HG02885 (cell line): ENCODE measurements at regions not wholly inside any gene's neighbourhood (a gene's known extent, or its start where the extent isn't known, plus 50 kb on each side); places are given as distances from the start of the nearest gene placed in this dataset.
A peak's percentile ranks its signal among the peaks of the same experiment; 100 is the strongest.

ENCODE experiments used
- ATAC-seq: cut with Tn5 transposase; IDR thresholded peaks from one replicate; pipeline ENCODE4 v1.9.1; 2021; ENCODE audit warnings: mild to moderate bottlenecking; ENCODE audit not compliant: unreplicated experiment, poor library complexity

DNA sequence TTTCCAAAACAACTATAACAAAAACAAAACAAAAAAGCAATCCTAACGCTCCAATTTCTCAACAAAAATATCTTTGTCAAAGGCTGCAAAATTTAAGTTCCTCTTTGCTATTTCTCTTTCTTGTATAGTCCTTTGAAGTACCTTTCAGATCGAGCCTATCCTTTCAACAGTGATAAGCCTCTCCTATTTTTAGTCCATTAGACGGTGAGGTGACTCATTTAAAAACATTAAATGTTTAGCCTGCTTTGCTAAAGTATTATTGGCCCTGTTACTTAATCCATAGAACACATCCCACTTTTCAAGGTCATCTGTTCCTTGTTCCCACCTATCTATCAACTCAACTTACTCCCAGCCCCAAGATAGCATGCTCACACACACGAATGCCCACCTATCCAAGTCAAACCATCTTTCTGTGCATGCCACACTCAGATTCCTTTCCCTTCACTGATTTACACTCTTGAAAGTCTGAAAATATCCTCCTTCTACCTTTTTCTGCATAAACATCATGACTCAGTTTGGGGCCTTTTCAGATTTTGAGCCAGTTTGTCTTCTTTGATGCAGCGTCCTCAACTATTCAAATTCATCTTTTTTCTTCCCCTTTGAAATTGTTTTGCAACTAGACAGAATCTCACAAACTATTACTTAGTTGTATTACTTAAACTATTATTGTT, 224.9 kb upstream of the TMEM229A start:
- ATAC-seq, result peak; percentile 86

DNA sequence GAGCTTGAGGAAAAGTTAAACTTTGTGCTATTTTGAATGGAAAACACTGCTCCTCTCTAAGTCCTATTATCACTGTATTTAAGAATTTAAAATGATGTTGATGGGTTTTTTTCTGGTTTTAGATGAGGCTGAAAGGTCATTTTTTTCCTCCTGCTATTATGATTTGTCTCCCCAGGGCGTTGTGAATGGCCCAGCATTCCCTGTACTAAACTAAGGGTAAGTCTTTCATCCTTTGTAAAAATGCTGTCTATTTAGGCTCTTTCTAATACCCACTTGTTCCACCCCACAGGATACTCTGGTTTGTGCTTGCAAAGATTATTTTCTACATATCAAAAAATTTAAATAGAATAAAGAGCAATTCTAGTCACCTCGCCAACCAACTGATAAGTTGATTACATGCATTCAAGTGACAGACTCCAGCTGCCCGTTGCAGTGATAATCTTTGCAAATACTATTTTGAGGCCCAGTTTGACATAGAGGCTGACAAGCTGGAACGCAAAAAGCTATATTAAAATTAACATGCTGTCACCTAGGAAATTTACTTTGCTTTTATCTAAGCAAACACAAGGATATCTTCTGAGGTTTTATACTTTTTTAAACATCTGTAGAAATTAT, 222.3 kb upstream of the TMEM229A start:
- no peak for ATAC-seq

DNA sequence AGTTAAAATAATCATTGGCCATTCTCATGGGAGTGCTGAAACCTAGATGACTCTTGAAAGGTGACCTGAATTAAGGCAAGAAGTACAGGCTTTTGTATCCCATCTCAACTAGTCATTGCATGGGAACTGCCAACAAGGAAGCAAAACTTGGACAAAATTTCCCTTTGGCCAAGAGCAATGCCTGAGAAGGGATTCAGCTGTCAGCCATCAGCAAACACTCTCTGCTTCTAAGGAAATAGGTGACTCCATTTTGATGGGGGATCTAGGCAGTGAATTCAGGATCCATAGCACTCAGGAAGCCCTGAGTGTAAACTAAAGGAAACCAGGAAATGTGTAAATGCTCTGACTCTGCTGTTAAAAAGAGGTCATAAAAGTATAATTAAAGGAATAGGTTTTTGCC, 221.5 kb upstream of the TMEM229A start:
- no peak for ATAC-seq

DNA sequence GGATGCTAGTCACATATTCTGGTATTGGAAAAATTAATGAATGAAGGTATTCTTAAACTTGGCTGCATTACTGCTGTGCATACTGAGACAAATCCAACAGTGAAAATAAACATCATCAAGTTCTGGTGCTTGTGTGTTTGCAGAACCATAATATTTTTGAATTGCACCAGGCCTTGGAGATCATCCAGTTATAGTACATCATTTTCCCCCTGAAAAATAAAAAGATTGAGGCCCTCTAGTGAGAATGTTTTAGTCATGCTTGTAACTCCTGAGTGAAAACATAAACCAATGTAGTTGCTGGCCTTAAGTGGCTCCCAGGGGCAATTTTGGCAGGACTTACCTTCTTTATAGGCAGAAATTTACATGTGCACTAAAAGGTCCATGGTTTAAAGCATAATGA, 218.8 kb upstream of the TMEM229A start:
- no peak for ATAC-seq

DNA sequence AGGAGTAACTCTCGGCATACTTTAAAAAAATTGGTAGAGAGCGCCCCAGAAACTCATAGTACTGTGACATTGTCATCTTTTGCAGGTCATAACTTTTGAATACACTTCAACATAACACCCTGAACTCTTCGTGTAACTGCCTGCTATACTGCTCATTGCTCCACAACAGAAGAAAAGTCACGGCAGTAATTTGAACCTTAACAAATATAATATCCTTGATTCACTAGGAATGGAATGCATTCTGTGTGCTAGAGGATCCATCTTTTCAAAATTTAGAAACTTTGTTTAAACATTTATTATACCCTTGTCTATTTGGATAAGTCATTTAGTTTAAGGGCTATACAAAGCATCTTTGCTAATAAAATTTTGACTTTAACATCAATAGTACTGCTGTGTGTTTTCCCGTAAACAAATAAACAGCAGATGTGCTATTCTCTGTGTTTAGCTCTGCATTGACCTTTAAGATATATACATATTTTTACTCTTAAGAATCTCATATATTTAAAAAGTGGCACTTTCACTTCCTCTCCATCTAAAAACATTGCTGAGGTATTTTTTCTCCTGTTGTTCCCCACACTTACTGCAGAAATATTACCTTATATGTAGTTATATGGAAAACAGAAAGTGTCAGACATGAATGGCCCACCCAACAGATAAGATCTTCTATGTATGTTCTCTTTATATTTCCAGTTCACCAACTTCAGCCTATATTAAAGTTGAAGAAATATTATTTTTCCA, 217.6 kb upstream of the TMEM229A start:
- ATAC-seq, result peak; percentile 58

DNA sequence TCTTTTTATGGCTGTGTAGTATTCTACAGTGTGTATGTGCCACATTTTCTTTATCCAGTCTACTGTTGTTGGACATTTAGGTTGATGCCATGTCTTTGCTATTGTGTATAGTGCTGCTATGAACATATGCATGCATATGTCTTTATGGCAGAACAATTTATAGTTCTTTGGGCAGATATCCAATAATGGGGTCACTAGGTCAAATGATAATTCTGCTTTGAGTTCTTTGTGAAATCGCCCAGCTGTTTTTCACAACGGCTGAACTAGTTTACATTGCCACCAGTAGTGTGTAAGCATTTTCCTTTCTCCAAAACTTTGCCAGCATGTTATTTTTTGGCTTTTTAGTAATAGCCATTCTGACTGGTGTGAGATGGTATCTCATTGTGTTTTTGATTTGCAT, 214.8 kb upstream of the TMEM229A start:
- no peak for ATAC-seq

DNA sequence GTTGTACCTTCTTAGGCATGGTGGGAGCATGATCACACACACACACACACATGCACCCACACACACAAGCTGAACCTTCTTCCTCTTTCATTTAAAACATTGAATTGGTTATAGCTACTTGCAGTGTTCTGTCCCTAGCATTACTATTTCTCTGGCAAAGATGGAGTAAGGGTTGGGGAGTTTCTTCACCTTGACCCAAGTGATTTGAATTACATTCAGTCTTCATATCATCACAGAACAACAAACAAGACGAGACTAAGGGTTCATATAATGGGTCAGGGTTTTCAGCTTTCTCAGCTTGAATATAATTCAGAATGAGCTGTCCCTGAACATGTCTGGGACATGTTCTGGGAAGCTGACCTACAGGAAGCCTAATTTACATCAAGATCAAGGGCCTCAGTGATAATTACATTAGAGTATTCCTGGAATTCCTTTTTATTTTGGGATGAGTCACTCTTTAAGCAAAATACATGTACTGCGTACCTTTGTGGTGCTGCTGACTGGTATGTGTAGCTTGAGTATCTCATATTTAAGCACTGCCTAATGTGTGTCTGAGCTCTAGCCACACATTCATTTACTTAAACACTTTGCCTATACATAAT, 213.5 kb upstream of the TMEM229A start:
- peak; percentile 23 for ATAC-seq

DNA sequence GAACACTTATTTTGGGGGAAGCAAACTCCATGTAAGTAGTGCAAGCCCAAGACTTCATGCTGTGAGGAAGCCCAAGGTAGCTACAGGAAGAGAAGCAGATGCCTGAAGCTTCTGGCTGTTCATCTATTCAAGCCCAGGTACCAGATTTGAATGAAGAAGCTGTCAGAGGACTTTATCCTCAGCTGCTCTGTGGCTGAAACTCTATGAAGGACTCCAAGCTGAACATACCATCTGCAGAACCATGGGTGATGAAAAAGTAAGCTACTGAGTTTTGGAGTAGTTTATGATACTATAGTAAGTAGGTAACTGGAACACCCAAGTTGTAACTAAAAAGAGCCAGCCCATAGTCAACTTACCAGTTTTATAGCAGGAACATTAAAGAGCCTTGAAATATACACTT, 211.6 kb upstream of the TMEM229A start:
- peak; percentile 30 for ATAC-seq

DNA sequence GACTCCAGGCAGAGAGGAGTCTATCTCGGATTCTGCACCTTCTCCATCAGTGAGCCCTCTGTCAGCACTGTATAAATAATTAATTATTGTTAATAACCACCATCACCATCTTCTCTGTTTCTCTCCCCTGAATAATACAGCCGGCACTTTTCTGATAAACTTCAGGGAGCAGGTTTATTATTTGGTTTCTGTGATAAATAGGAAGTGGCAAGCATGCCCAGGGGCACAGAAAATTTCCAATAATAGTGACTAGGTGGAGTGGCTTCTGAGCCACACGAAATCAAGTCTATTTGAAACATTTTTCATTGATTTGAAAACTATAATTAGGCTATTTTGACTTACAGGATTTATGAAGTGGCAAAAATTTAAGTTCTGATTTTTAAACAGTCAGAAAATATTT, 186.8 kb upstream of the TMEM229A start:
- no peak for ATAC-seq

DNA sequence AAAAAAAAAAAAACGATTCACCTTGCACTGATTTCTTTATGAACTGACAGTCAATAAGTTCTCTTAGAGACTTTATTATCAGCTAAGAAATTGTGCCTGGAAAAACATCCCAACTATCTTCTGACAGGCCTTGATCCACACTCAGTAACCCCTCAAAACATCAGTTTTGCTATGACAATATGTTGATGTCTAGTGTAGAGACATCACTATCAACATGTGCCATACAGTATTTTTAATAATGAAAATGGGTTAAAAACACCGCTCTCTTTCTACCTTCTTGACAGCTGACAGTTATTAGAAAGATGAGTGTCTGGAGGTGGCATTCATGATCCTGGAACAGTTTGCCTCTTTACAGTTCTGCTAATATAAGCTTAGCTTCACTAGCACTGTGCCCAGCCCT, 175.8 kb upstream of the TMEM229A start:
- ATAC-seq, result no peak

DNA sequence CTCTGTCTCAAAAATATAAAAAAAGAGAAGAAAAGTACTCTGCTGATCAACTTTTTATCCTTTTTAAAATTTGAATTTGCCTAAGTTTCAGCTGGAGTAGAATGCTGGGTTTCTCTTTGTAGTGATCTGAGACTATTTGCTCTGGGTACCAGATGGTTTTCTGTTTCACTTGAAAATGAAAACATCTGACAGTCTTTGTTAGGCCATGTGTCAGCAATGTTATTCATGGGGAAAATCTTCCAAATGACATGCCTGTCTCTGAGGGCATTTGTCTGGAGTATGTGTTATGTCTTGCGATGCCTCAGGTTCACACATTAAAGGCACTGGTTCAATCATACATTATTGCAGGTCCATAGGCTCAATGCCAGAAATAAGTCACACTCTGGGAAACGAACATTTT, 175.3 kb upstream of the TMEM229A start:
- ATAC-seq, result no peak

DNA sequence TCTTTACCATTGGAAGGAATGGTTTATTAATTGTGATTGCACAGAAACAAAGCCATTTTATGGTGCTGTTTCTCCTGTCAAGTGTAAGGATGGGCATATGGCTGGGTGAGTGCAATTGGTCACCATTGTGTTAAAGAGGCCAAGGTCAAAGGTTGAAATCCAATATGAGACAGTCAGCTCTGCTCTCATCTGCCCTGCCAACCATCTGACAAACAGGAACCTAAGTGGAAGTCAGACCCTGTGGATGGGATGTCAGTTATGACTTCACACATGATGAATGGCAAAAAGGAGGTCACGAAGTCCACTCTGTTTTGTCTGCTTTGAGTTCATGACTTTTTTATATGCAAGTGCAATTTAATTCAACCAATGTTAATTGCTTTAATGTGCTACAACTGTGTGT, 172.7 kb upstream of the TMEM229A start:
- ATAC-seq, result no peak

DNA sequence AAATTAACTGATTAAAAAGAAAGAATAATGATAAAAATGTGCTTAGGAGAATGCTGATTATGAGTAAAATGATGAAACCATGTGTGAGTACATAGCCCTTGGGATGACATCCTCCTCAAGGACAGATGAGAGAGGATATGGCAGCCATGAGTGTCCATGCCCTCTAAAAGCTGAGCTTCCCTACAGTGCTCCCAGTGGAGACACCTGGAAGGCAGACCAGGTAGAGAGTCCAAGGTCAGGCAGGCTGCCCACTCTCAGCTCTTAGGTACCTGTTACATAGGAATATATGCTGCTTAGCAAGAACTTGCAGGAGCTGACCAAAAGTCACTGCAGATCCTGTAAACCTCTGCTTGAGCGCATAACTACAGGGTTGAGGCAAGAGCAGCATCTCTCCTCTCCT, 169.7 kb upstream of the TMEM229A start:
- ATAC-seq, result no peak

DNA sequence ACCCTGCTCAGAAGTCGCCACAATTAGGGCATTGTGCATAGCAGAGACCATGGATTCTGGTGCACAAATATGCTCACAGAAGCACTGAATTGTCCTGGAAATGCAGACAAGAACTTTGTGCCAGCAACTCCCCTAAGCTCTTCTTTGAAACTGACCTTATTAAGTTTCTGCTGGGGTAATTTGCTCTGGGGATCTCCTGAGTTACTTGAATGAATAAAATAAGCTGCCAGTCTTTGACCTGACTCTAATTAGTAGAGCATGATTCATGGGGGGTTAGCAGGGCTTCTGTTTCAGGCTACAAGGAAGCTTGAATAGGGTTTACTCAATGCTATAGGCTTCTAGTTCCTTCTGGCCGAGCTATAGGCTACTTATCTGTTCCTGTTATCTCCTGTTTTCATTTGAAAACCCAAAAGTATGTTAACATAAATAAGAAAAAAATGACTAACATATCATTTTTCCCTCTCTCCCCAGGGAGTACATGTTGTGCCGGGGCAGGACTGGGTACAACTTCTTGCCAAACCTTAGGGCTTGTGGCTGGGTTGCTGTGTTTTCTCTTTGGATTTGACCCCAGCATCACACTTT, 169.0 kb upstream of the TMEM229A start:
- ATAC-seq, result no peak

DNA sequence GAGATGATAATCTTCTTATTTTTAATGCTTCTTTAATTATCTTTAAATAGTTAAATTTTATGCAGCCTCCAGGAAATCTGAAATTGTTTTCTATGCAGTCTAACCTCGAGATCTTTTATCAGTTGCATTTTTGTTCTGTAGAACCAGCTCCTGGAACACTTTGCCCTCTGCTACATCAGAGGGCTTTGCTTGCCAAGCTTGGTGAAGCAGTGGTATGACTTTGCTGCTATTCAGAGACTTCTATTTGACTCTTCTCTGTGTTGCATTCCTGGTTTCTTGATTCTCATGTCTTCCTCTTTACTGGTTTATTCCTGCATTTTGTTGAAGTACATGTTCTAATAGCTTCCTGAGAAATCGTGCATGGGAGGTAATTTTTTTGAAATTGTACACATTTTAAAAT, 163.7 kb upstream of the TMEM229A start:
- no peak for ATAC-seq

DNA sequence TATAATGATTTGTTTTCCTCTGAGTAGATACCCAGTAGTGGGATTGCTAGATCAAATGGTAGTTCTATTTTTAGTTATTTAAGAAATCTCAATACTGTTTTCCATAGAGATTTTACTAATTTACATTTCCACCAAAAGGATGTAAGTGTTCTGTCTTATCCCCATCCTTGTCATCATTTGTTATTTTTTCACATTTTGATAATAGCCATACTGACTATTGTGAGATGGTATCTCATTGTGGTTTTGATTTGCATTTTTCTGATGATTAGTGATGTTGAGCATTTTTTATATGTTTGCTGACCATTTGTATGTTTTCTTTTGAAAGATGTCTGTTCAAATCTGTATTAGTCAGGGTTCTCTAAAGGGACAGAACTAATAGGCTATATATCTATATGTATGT, 160.0 kb upstream of the TMEM229A start:
- ATAC-seq, result no peak

DNA sequence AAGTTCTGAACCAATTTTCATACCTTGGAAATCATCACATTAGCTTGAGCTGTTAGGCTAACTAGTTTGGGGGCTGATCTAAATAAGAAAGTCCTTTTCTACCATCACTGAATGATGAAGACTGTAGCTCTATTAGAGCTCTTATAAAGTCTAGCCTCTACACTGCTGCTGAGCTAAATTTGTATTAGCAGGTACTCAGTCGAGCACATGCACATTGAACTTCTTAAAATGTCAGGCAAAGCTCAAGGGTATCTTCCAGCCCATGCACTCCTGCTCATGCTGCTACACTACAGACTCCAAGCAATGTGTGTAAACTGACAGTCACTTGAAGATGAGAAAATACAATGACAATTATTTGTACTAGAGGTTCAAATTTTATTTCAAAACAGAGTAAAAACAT, 158.8 kb upstream of the TMEM229A start:
- ATAC-seq, result no peak

DNA sequence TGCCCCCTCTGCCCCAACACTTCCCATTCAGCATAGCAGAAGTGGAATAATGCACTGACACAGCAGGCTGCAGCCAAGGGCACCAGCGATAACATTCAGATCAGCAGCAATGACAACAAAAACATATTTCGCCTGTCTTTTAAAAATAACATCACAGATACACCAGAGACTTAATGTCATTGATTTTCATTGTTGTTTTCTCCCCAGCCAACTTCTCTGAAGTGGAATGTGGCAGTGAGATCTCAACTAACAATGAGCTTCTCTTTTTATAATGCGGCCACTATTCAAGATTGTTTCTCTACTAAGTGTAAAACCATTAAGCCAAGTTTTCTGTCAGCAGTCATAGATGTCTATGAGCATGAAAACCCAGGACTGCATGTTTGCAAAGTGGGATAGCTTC, 158.2 kb upstream of the TMEM229A start:
- ATAC-seq, result no peak

DNA sequence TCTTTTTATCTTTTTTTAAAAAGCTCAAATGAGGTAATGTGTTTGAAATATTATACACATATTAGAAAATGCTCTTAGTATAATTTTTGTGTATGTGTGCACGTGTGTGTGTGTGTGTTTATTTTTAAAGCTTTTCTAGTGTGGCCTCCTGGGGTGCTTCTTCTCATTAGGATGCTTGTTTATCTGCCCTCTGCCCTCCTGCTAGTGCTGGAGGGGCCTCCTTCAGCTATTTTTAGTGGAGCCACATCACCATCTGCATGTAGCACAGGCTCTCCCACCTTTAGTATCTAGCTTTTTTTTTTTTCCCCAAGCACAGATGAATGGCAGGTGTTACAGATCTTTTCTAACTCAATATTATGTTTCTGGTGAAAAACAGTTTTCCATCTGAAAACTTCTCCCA, 155.7 kb upstream of the TMEM229A start:
- no peak for ATAC-seq

DNA sequence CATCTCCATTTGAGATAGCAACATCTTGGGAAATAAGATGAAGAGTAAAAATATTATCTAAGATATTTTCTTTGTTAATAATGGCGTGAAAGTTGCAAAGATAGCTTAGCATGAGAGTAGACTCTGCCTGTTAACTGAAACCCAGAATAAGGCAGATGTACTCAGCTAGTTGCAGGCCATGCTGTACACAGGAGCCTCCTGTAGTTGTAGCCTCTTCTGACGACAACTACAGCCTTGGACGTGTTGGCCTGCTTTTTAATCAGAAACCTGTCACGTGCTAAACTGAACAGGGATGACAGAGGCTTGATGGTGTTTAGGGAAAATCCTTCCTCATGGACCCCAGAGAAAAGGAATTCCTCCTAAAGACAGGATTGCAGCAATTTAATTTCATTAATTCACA, 155.1 kb upstream of the TMEM229A start:
- ATAC-seq, result no peak

DNA sequence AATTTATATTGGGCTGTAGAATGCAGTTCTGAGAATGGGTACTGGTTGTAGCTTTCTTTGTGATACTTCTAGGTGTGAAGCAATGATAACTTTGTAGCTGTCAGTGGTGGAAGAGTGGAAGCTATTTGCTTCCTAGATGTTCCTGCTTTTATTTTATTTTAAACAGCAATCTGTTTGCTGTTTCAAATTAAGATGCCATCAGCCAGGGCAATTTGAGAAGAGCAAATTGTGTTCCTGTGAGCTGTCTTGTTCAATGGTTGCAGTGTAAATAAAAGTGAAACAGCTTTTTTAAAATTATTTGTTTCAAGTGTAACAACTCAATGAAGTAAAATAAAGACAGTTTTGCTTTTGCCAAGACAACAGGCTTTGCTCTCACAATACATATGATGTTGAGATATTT, 150.8 kb upstream of the TMEM229A start:
- no peak for ATAC-seq
